A673 (cell line): ENCODE measurements at regions not wholly inside any gene's neighbourhood (a gene's known extent, or its start where the extent isn't known, plus 50 kb on each side); places are given as distances from the start of the nearest gene placed in this dataset.

Source experiments
- CTCF ChIP-seq: fragments of 300-800, 200-600 bp; sonication (generic); conservative IDR thresholded peaks from 2 replicates; pipeline ENCODE4 v1.5.1; 2017; ENCODE audit warnings: low read depth, mild to moderate bottlenecking, antibody characterized with exemption, low read length, moderate library complexity, mixed read lengths
- EZH2 ChIP-seq: fragments of 200-600 bp; sonication (generic); IDR thresholded peaks from 2 replicates; pipeline ENCODE4 v1.6.1; 2017; ENCODE audit warnings: borderline replicate concordance, low read depth, mild to moderate bottlenecking, mixed read lengths, antibody characterized with exemption, low read length; ENCODE audit not compliant: poor library complexity, severe bottlenecking

GRCh38 chr13:86655561-86655960 is 856.3 kb upstream of the SLITRK6 start:
- no peak for TF ChIP-seq CTCF
- TF ChIP-seq EZH2: no peak
